Astrocyte (in vitro differentiated cells and primary cell): ENCODE measurements at regions not wholly inside any gene's neighbourhood (a gene's known extent, or its start where the extent isn't known, plus 50 kb on each side); places are given as distances from the start of the nearest gene placed in this dataset.

Experiments used
- DNase-seq: peaks from one replicate; pipeline ENCODE4 v3.0.0-alpha.2; 2010; ENCODE audit warnings: low read depth
- FAIRE-seq: peaks from 2 replicates; lab custom pipeline; 2011; peaks lifted over from hg19 to GRCh38; lab: Jason Lieb, UNC
- H2AFZ ChIP-seq: 2 replicates; pipeline ENCODE4 v1.6.0; 2012; ENCODE audit warnings: low read depth, low read length, inconsistent platforms
- H3K27ac ChIP-seq: 2 replicates; pipeline ENCODE4 v1.5.1; 2011; ENCODE audit warnings: low read depth, low read length, inconsistent platforms
- H3K27me3 ChIP-seq: 2 replicates; pipeline ENCODE4 v1.6.0; 2011; ENCODE audit warnings: low read length, inconsistent platforms; ENCODE audit not compliant: insufficient read depth
- H3K36me3 ChIP-seq: 2 replicates; pipeline ENCODE4 v1.5.1; 2011; ENCODE audit warnings: low read length, inconsistent platforms; ENCODE audit not compliant: insufficient read depth
- H3K4me1 ChIP-seq: 2 replicates; pipeline ENCODE4 v1.5.1; 2011; ENCODE audit warnings: low read length, inconsistent platforms; ENCODE audit not compliant: insufficient read depth
- H3K4me2 ChIP-seq: 2 replicates; pipeline ENCODE4 v1.6.0; 2012; ENCODE audit warnings: low read length, inconsistent platforms
- H3K4me3 ChIP-seq: 2 replicates; pipeline ENCODE4 v1.5.1; 2011; ENCODE audit warnings: low read depth, mild to moderate bottlenecking, low read length, inconsistent platforms; ENCODE audit not compliant: insufficient read depth
- H3K79me2 ChIP-seq: 2 replicates; pipeline ENCODE4 v1.6.0; 2012; ENCODE audit warnings: mild to moderate bottlenecking, low read length, inconsistent platforms; ENCODE audit not compliant: insufficient read depth
- H3K9ac ChIP-seq: 2 replicates; pipeline ENCODE4 v1.6.0; 2012; ENCODE audit warnings: mild to moderate bottlenecking, low read length, inconsistent platforms
- H3K9me3 ChIP-seq: 2 replicates; pipeline ENCODE4 v1.5.1; 2012; ENCODE audit warnings: low read depth, mild to moderate bottlenecking, low read length, inconsistent platforms; ENCODE audit not compliant: insufficient read depth
- H4K20me1 ChIP-seq: 2 replicates; pipeline ENCODE4 v1.6.0; 2012; ENCODE audit warnings: low read length, inconsistent platforms; ENCODE audit not compliant: insufficient read depth
- H3K27ac Mint-ChIP-seq: one replicate; pipeline ENCODE4 v1.8.0; 2021; ENCODE audit warnings: mild to moderate bottlenecking, mixed read lengths; ENCODE audit not compliant: unreplicated experiment
- H3K27me3 Mint-ChIP-seq: one replicate; pipeline ENCODE4 v1.8.0; 2021; ENCODE audit warnings: low read depth, mixed read lengths; ENCODE audit not compliant: unreplicated experiment
- H3K36me3 Mint-ChIP-seq: one replicate; pipeline ENCODE4 v1.8.0; 2021; ENCODE audit warnings: low read depth, mixed read lengths; ENCODE audit not compliant: unreplicated experiment
- H3K4me1 Mint-ChIP-seq: one replicate; pipeline ENCODE4 v1.8.0; 2021; ENCODE audit warnings: low read depth, mixed read lengths; ENCODE audit not compliant: unreplicated experiment
- H3K4me3 Mint-ChIP-seq: one replicate; pipeline ENCODE4 v1.8.0; 2021; ENCODE audit warnings: mild to moderate bottlenecking, moderate library complexity, mixed read lengths; ENCODE audit not compliant: unreplicated experiment
- H3K9me3 Mint-ChIP-seq: one replicate; pipeline ENCODE4 v1.8.0; 2021; ENCODE audit warnings: mild to moderate bottlenecking, mixed read lengths; ENCODE audit not compliant: unreplicated experiment
- EZH2 ChIP-seq: IDR thresholded peaks from 2 replicates; pipeline ENCODE4 v1.6.1; 2012; ENCODE audit warnings: mild to moderate bottlenecking, low read length, inconsistent platforms; ENCODE audit not compliant: insufficient read depth
- TF ChIP-seq, protein P1 (sequence below): IDR thresholded peaks from 2 replicates; pipeline ENCODE4 v1.5.1; 2011; ENCODE audit warnings: low read depth, mild to moderate bottlenecking, inconsistent platforms, low read length, moderate library complexity; ENCODE audit not compliant: insufficient read depth

DNA sequence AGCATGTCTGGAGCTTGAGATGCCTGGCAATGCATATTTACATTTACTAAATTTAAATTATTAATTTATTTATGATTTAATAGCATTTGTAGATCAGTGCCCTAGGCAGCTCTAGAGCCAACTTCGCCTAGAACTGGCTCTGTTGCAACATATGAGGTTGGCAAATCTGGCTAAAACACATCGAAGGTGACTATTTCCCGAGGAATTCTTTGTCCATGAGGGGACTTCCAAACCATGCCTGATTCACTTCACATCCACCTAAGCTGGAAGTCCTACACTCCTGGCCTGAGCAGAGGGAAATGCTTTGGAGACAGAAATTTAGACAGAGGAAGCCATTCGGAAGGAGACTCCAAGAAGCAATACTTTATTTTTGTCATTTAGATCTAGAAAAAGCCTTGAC lies 211.0 kb upstream of the ARG1 start:
- DNase-seq (no peak), FAIRE-seq (no peak)
- no peak overlapping the region for H3K9ac ChIP-seq
- no peaks in the 10 kb centered on the region for H3K79me2 ChIP-seq
- H3K4me2 ChIP-seq = no peak overlapping the region
- H3K27me3 Mint-ChIP-seq = peaks cover 5% of the 10 kb centered on the region
- H3K4me1 ChIP-seq = no peaks in the 10 kb centered on the region
- no peak overlapping the region for H3K4me3 ChIP-seq
- H3K4me3 Mint-ChIP-seq = no peak overlapping the region
- no peaks in the 10 kb centered on the region for H3K4me1 Mint-ChIP-seq
- no peak overlapping the region for H3K27ac ChIP-seq
- H4K20me1 ChIP-seq = no peaks in the 10 kb centered on the region
- H3K36me3 ChIP-seq = no peaks in the 10 kb centered on the region
- no peaks in the 10 kb centered on the region for H3K27me3 ChIP-seq
- TF ChIP-seq, protein P1, sequence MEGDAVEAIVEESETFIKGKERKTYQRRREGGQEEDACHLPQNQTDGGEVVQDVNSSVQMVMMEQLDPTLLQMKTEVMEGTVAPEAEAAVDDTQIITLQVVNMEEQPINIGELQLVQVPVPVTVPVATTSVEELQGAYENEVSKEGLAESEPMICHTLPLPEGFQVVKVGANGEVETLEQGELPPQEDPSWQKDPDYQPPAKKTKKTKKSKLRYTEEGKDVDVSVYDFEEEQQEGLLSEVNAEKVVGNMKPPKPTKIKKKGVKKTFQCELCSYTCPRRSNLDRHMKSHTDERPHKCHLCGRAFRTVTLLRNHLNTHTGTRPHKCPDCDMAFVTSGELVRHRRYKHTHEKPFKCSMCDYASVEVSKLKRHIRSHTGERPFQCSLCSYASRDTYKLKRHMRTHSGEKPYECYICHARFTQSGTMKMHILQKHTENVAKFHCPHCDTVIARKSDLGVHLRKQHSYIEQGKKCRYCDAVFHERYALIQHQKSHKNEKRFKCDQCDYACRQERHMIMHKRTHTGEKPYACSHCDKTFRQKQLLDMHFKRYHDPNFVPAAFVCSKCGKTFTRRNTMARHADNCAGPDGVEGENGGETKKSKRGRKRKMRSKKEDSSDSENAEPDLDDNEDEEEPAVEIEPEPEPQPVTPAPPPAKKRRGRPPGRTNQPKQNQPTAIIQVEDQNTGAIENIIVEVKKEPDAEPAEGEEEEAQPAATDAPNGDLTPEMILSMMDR = no peak
- TF ChIP-seq EZH2 = no peak
- H3K9me3 Mint-ChIP-seq = no peaks in the 10 kb centered on the region
- H3K27ac Mint-ChIP-seq = no peak overlapping the region
- no peaks in the 10 kb centered on the region for H3K9me3 ChIP-seq
- H2AFZ ChIP-seq = no peak overlapping the region
- no peaks in the 10 kb centered on the region for H3K36me3 Mint-ChIP-seq

DNA sequence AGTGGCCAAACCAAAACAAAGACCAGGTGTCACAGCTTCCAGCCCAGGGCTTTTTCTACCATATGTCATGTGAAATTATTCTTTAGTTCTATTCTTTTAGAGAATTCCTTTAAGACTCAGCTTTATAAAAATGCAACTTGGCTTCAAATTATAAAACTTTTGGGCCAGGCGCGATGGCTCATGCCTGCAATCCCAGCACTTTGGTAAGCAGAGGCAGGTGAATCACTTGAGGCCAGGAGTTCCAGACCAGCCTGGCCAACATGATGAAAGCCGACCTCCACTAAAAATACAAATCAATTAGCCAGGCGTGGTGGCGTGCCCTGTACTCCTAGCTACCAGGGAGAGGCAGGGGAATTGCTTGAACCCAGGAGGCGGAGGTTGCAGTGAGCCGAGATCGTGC lies 210.3 kb upstream of the ARG1 start:
- Histone ChIP-seq H3K4me2 (no peak overlapping the region), H3K9ac (no peak overlapping the region), H3K9me3 (no peaks in the 10 kb centered on the region), H3K27ac (no peak overlapping the region), H3K4me1 (no peaks in the 10 kb centered on the region), H3K36me3 (no peaks in the 10 kb centered on the region), H4K20me1 (no peaks in the 10 kb centered on the region), H3K79me2 (no peaks in the 10 kb centered on the region), H2AFZ (no peak overlapping the region), H3K4me3 (no peak overlapping the region), H3K27me3 (no peaks in the 10 kb centered on the region)
- H3K27me3 Mint-ChIP-seq = peaks cover 5% of the 10 kb centered on the region
- no peaks in the 10 kb centered on the region for H3K36me3 Mint-ChIP-seq
- no peak overlapping the region for H3K27ac Mint-ChIP-seq
- DNase-seq (no peak), FAIRE-seq (no peak)
- no peaks in the 10 kb centered on the region for H3K9me3 Mint-ChIP-seq
- no peaks in the 10 kb centered on the region for H3K4me1 Mint-ChIP-seq
- H3K4me3 Mint-ChIP-seq = no peak overlapping the region
- no peak for TF ChIP-seq EZH2
- TF ChIP-seq, protein P1 = no peak

DNA sequence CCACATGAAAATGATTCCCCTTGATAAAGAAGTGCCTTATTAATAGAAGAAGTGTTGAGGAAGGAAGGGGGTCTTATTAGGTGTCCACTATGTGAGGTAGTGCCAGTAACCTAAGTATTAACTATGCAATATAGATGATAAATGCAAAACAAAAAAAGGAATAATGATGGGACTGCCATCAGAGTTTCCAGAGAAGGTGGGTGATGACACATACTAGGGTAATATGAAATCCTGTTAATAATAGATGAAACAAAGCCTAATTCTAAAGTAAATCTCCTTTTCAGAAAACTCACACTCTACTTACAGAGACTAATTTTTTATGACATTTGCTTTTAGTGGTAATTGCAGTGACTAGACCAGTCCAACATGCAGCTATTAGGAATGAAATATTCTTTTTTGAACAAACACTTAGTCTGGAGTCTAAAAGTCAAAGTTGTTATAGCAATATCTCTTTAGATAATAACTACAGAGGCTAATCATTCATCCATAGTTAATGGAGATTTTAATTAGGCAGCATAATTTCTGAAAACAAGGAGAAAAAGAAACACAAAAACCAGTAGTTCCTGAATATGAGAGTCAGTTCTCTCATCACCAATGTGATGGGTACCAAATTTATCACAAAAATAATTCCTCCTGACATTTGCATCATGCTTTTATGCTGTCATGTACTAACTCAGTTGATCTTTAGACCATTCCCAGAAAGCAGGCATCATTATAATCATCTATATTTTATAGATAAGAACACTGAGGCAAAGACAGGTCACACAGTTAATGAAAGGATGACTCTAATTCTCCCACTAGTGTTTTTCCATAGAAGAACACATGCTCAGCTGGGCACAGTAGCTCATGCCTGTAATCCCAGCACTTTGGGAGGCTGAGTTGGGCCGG lies 208.8 kb upstream of the ARG1 start:
- no peak overlapping the region for H3K27ac Mint-ChIP-seq
- H3K36me3 Mint-ChIP-seq = no peaks in the 10 kb centered on the region
- TF ChIP-seq, protein P1 = no peak
- TF ChIP-seq EZH2 = no peak
- Histone ChIP-seq H3K4me2 (no peak overlapping the region), H3K4me3 (no peak overlapping the region), H3K9me3 (no peaks in the 10 kb centered on the region), H3K9ac (no peak overlapping the region), H3K4me1 (no peaks in the 10 kb centered on the region), H3K27ac (no peak overlapping the region), H3K36me3 (no peaks in the 10 kb centered on the region), H4K20me1 (no peaks in the 10 kb centered on the region), H3K79me2 (no peaks in the 10 kb centered on the region), H2AFZ (no peak overlapping the region), H3K27me3 (no peaks in the 10 kb centered on the region)
- no peak overlapping the region for H3K4me3 Mint-ChIP-seq
- no peaks in the 10 kb centered on the region for H3K9me3 Mint-ChIP-seq
- peaks cover 5% of the 10 kb centered on the region for H3K27me3 Mint-ChIP-seq
- FAIRE-seq = no peak
- no peaks in the 10 kb centered on the region for H3K4me1 Mint-ChIP-seq
- DNase-seq = no peak
